ENCODE measurements at regions not wholly inside any gene's neighbourhood (a gene's known extent, or its start where the extent isn't known, plus 50 kb on each side); places are given as distances from the start of the nearest gene placed in this dataset.

- no peak for TF ChIP-seq CTCF (IDR thresholded peaks at IDR 0.05; ENCODE audit: low read length, missing control alignments)
- H3K4me3 ChIP-seq (replicated peaks; ENCODE audit: low read depth, low read length), result no peak overlapping the region
- no peak for DNase-seq (ENCODE audit: low read depth)
These were observed 1090.0 kb upstream of the EYS start for GRCh38 chr6:66796987-66797386.

- TF ChIP-seq CTCF (IDR thresholded peaks at IDR 0.05; ENCODE audit: low read length, missing control alignments), result no peak
- no peak for DNase-seq (ENCODE audit: low read depth)
- no peak overlapping the region for H3K4me3 ChIP-seq (replicated peaks; ENCODE audit: low read depth, low read length)
These were observed 1081.6 kb upstream of the EYS start for GRCh38 chr6:66788579-66788978.

- peak; percentile 77 for DNase-seq (ENCODE audit: low read depth)
- H3K4me3 ChIP-seq (replicated peaks; ENCODE audit: low read depth, low read length), result no peak overlapping the region
- no peak for TF ChIP-seq CTCF (IDR thresholded peaks at IDR 0.05; ENCODE audit: low read length, missing control alignments)
These were observed 1065.8 kb upstream of the EYS start for GRCh38 chr6:66772800-66773199.

- H3K4me3 ChIP-seq (replicated peaks; ENCODE audit: low read depth, low read length), result no peak overlapping the region
- no peak for TF ChIP-seq CTCF (IDR thresholded peaks at IDR 0.05; ENCODE audit: low read length, missing control alignments)
- DNase-seq (ENCODE audit: low read depth), result peak; percentile 56
These were observed 1064.6 kb upstream of the EYS start for GRCh38 chr6:66771626-66772025.

- H3K4me3 ChIP-seq (replicated peaks; ENCODE audit: low read depth, low read length), result no peak overlapping the region
- TF ChIP-seq CTCF (IDR thresholded peaks at IDR 0.05; ENCODE audit: low read length, missing control alignments), result no peak
These were observed 1044.6 kb upstream of the EYS start for GRCh38 chr6:66751630-66752029.

GRCh38 chr6:66740346-66740745 lies 1033.3 kb upstream of the EYS start:
- H3K4me3 ChIP-seq (replicated peaks; ENCODE audit: low read depth, low read length), result no peak overlapping the region
- no peak for TF ChIP-seq CTCF (IDR thresholded peaks at IDR 0.05; ENCODE audit: low read length, missing control alignments)
- no peak for DNase-seq (ENCODE audit: low read depth)

More at GRCh38 chr6:66751630-66752029, 1044.6 kb upstream of the EYS start:
- DNase-seq (ENCODE audit: low read depth), result no peak

- peak; percentile 83 for DNase-seq (ENCODE audit: low read depth)
- H3K4me3 ChIP-seq (replicated peaks; ENCODE audit: low read depth, low read length), result no peak overlapping the region
- TF ChIP-seq CTCF (IDR thresholded peaks at IDR 0.05; ENCODE audit: low read length, missing control alignments), result no peak
These were observed 1028.3 kb upstream of the EYS start for GRCh38 chr6:66735106-66735890.

Data from fibroblast of pulmonary artery (primary cell).